NCI-H526 treated with DMSO at 0.1 percent for 48 hours (cell line): ENCODE measurements at regions not wholly inside any gene's neighbourhood (a gene's known extent, or its start where the extent isn't known, plus 50 kb on each side); places are given as distances from the start of the nearest gene placed in this dataset.
"Not testable (repeated sequence)": the region's sequence is repeated elsewhere in the genome, so short reads cannot be mapped to it uniquely, and the experiment has no call there.

Experiments
- DNase-seq: peaks from one replicate; lab custom pipeline; 2025; lab: John Stamatoyannopoulos, UW

- DNase-seq: no peak
These were observed 104.0 kb upstream of the PPM1J start for GRCh38 chr1:112818990-112819689.

- DNase-seq: no peak
These were observed 102.6 kb upstream of the PPM1J start for GRCh38 chr1:112817555-112818373.

GRCh38 chr1:112815376-112815775 lies 100.2 kb upstream of the PPM1J start:
- DNase-seq: no peak

- not testable (repeated sequence) for DNase-seq
These were observed 99.5 kb upstream of the PPM1J start for GRCh38 chr1:112814645-112815044.

- DNase-seq: peak; percentile 39
These were observed 93.9 kb upstream of the PPM1J start for GRCh38 chr1:112808861-112809684.

- DNase-seq: no peak
These were observed 92.9 kb upstream of the PPM1J start for GRCh38 chr1:112807999-112808398.

GRCh38 chr1:112807117-112807516 lies 92.0 kb upstream of the PPM1J start:
- DNase-seq: no peak

GRCh38 chr1:112806090-112806642 lies 91.0 kb upstream of the PPM1J start:
- no peak for DNase-seq

GRCh38 chr1:112805155-112805853 lies 90.2 kb upstream of the PPM1J start:
- DNase-seq: no peak

- DNase-seq: peak; percentile 60
These were observed 89.0 kb upstream of the PPM1J start for GRCh38 chr1:112803906-112804762.

GRCh38 chr1:112800289-112800688 lies 85.2 kb upstream of the PPM1J start:
- DNase-seq: no peak

GRCh38 chr1:112798292-112798691 lies 83.2 kb upstream of the PPM1J start:
- no peak for DNase-seq

- DNase-seq: no peak
These were observed 82.1 kb upstream of the PPM1J start for GRCh38 chr1:112797224-112797623.

GRCh38 chr1:112794654-112795239 lies 79.6 kb upstream of the PPM1J start:
- DNase-seq: peak; percentile 97

- peak; percentile 73 for DNase-seq
These were observed 78.8 kb upstream of the PPM1J start for GRCh38 chr1:112793631-112794565.

GRCh38 chr1:112791723-112792104 lies 76.6 kb upstream of the PPM1J start:
- DNase-seq: no peak

- no peak for DNase-seq
These were observed 76.0 kb upstream of the PPM1J start for GRCh38 chr1:112790920-112791722.

- DNase-seq: no peak
These were observed 73.4 kb upstream of the PPM1J start for GRCh38 chr1:112788561-112788960.
